HG03378 (cell line): ENCODE measurements at regions not wholly inside any gene's neighbourhood (a gene's known extent, or its start where the extent isn't known, plus 50 kb on each side); places are given as distances from the start of the nearest gene placed in this dataset.

ENCODE experiments used
- ATAC-seq: cut with Tn5 transposase; IDR thresholded peaks from one replicate; pipeline ENCODE4 v1.9.1; 2021; ENCODE audit warnings: mild to moderate bottlenecking, moderate library complexity; ENCODE audit not compliant: unreplicated experiment

- ATAC-seq = no peak
Measured at GRCh38 chr4:71691416-71692073, 92.3 kb downstream of the GC start.

GRCh38 chr4:71689822-71690221 lies 94.1 kb downstream of the GC start:
- no peak for ATAC-seq

- ATAC-seq = no peak
Measured at GRCh38 chr4:71687056-71687455, 96.8 kb downstream of the GC start.

GRCh38 chr4:71685975-71686374 lies 97.9 kb downstream of the GC start:
- ATAC-seq = no peak

GRCh38 chr4:71683309-71683708 lies 100.6 kb downstream of the GC start:
- ATAC-seq = no peak

GRCh38 chr4:71680706-71681105 lies 103.2 kb downstream of the GC start:
- ATAC-seq = no peak

GRCh38 chr4:71677568-71677967 lies 106.3 kb downstream of the GC start:
- no peak for ATAC-seq

- ATAC-seq = no peak
Measured at GRCh38 chr4:71669291-71669690, 114.6 kb downstream of the GC start.

- no peak for ATAC-seq
Measured at GRCh38 chr4:71665358-71665757, 118.5 kb downstream of the GC start.

GRCh38 chr4:71664366-71664765 lies 119.5 kb downstream of the GC start:
- no peak for ATAC-seq

- ATAC-seq = peak; percentile 54
Measured at GRCh38 chr4:71663780-71664179, 120.1 kb downstream of the GC start.

- ATAC-seq = no peak
Measured at GRCh38 chr4:71659979-71660378, 123.9 kb downstream of the GC start.

- no peak for ATAC-seq
Measured at GRCh38 chr4:71648923-71649322, 135.0 kb downstream of the GC start.

- ATAC-seq = no peak
Measured at GRCh38 chr4:71648448-71648847, 135.4 kb downstream of the GC start.

GRCh38 chr4:71639380-71639779 lies 144.5 kb downstream of the GC start:
- ATAC-seq = no peak

- no peak for ATAC-seq
Measured at GRCh38 chr4:71635139-71635748, 148.6 kb downstream of the GC start.

- no peak for ATAC-seq
Measured at GRCh38 chr4:71634364-71634763, 149.5 kb downstream of the GC start.

GRCh38 chr4:71630803-71631202 lies 153.1 kb downstream of the GC start:
- ATAC-seq = no peak

- ATAC-seq = no peak
Measured at GRCh38 chr4:71625005-71625404, 158.9 kb downstream of the GC start.
